Bronchial epithelial cell (primary cell): ENCODE measurements at regions not wholly inside any gene's neighbourhood (a gene's known extent, or its start where the extent isn't known, plus 50 kb on each side); places are given as distances from the start of the nearest gene placed in this dataset.

Experiments
- DNase-seq: peaks from one replicate; pipeline ENCODE4 v3.0.0-alpha.2; 2010; ENCODE audit warnings: low read depth
- FAIRE-seq: peaks from 2 replicates; lab custom pipeline; 2011; peaks lifted over from hg19 to GRCh38; lab: Jason Lieb, UNC
- H3K27me3 ChIP-seq: 2 replicates; pipeline ENCODE4 v1.5.1; 2011; ENCODE audit warnings: low read length; ENCODE audit not compliant: control insufficient read depth, insufficient read depth
- H3K36me3 ChIP-seq: 2 replicates; pipeline ENCODE4 v1.5.1; 2011; ENCODE audit warnings: low read length; ENCODE audit not compliant: control insufficient read depth, insufficient read depth
- H3K4me3 ChIP-seq: 2 replicates; pipeline ENCODE4 v1.5.1; 2011; ENCODE audit warnings: mild to moderate bottlenecking, low read depth, low read length, control low read depth
- CTCF ChIP-seq: IDR thresholded peaks from 2 replicates; pipeline ENCODE4 v1.5.1; 2011; ENCODE audit warnings: mild to moderate bottlenecking, moderate library complexity, low read length, control low read depth, inconsistent platforms; ENCODE audit not compliant: insufficient read depth, severe bottlenecking

GRCh38 chr6:54018722-54019121 lies 92.5 kb upstream of the MLIP start:
- Histone ChIP-seq H3K27me3 (no peaks in the 10 kb centered on the region), H3K4me3 (no peak overlapping the region), H3K36me3 (no peaks in the 10 kb centered on the region)
- TF ChIP-seq CTCF = no peak
- FAIRE-seq = no peak
- no peak for DNase-seq

- no peak for TF ChIP-seq CTCF
- no peak for DNase-seq
- H3K36me3 ChIP-seq = no peaks in the 10 kb centered on the region
- no peak for FAIRE-seq
- H3K27me3 ChIP-seq = no peaks in the 10 kb centered on the region
- no peak overlapping the region for H3K4me3 ChIP-seq
Observed at GRCh38 chr6:54019860-54020259, 91.4 kb upstream of the MLIP start.

GRCh38 chr6:54020334-54020733 lies 90.9 kb upstream of the MLIP start:
- Histone ChIP-seq H3K36me3 (no peaks in the 10 kb centered on the region), H3K4me3 (no peak overlapping the region), H3K27me3 (no peaks in the 10 kb centered on the region)
- FAIRE-seq (no peak), DNase-seq (peak; percentile 19)
- TF ChIP-seq CTCF = no peak

GRCh38 chr6:54026652-54027400 lies 84.4 kb upstream of the MLIP start:
- DNase-seq = no peak
- TF ChIP-seq CTCF = no peak
- FAIRE-seq = no peak
- Histone ChIP-seq H3K4me3 (no peak overlapping the region), H3K27me3 (no peaks in the 10 kb centered on the region), H3K36me3 (no peaks in the 10 kb centered on the region)

- no peaks in the 10 kb centered on the region for H3K36me3 ChIP-seq
- DNase-seq (no peak), FAIRE-seq (no peak)
- no peaks in the 10 kb centered on the region for H3K27me3 ChIP-seq
- H3K4me3 ChIP-seq = no peak overlapping the region
- TF ChIP-seq CTCF = no peak
Observed at GRCh38 chr6:54028170-54028569, 83.1 kb upstream of the MLIP start.

- DNase-seq = no peak
- Histone ChIP-seq H3K4me3 (no peak overlapping the region), H3K36me3 (no peaks in the 10 kb centered on the region), H3K27me3 (no peaks in the 10 kb centered on the region)
- TF ChIP-seq CTCF = no peak
- FAIRE-seq = no peak
Observed at GRCh38 chr6:54029187-54029586, 82.1 kb upstream of the MLIP start.
